DMS114 treated with DMSO at 0.1 percent for 48 hours (cell line): ENCODE measurements at regions not wholly inside any gene's neighbourhood (a gene's known extent, or its start where the extent isn't known, plus 50 kb on each side); places are given as distances from the start of the nearest gene placed in this dataset.
A peak's percentile ranks its signal among the peaks of the same experiment; 100 is the strongest.

ENCODE experiments used
- DNase-seq: peaks from one replicate; lab custom pipeline; 2025; ENCODE audit not compliant: unreplicated experiment; lab: John Stamatoyannopoulos, UW

- no peak for DNase-seq
Measured at GRCh38 chr1:80751204-80751603, 1049.5 kb upstream of the ADGRL2 start.

GRCh38 chr1:80731241-80731894 is 1069.4 kb upstream of the ADGRL2 start:
- no peak for DNase-seq

DNA sequence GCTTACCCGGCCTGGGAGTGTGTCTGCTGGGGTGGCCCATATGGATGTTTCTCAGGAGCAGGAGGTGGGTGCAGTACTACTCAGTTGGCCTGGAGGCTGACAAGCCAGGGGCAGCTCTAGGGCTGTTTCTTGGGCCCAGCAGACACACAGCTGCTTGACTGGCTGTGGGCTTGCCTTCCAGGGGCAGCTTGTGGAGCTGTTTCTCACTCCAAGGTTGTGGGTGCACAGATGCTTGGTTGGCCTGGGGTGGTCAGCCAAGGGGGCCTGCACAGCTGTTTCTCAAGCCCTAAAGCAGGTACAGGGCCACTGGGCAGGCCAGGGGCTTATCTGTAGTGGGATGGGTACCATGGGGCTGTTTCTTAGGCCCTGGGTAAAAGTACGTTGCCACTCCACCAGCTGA is 1078.1 kb upstream of the ADGRL2 start:
- no peak for DNase-seq

DNA sequence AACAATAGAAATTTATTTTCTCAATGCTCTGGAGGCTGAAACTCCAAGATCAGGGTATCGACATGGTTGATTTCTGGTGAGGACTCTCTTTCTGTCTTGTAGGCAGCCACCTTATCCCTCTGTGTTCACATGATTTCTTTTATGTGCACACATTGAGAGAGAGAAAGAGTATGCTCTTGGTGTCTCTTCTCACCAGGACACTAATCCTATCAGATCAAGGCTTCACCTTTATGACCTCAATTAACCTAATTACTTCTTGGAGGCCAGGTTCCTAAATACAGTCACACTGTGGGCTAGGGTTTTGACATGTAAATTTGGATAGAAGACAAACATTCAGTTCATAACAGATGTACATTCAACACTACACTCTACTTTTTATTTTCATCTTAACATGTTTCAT is 1094.2 kb upstream of the ADGRL2 start:
- DNase-seq: no peak

DNA sequence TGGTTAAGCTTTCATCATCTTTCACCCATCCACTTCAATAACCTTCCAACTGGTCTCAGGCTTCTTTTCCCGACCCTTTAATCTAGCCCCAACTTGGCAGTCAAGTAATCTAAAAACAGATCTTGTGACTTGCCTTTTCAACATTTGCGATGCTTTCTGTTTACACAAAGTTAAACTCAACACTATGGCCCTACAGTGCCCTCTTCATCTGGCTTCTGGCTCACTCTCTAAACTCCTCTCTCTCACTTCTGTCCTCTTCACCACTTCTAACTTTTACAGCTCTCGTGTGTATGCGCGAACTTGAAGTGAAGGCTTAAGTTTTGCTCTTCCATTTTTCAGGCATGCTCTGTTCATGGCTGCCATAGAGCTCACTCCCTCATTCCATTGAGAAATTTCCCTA is 1122.3 kb upstream of the ADGRL2 start:
- peak; percentile 70 for DNase-seq

- peak; percentile 83 for DNase-seq
Measured at GRCh38 chr1:80675454-80675853, 1125.3 kb upstream of the ADGRL2 start.

DNA sequence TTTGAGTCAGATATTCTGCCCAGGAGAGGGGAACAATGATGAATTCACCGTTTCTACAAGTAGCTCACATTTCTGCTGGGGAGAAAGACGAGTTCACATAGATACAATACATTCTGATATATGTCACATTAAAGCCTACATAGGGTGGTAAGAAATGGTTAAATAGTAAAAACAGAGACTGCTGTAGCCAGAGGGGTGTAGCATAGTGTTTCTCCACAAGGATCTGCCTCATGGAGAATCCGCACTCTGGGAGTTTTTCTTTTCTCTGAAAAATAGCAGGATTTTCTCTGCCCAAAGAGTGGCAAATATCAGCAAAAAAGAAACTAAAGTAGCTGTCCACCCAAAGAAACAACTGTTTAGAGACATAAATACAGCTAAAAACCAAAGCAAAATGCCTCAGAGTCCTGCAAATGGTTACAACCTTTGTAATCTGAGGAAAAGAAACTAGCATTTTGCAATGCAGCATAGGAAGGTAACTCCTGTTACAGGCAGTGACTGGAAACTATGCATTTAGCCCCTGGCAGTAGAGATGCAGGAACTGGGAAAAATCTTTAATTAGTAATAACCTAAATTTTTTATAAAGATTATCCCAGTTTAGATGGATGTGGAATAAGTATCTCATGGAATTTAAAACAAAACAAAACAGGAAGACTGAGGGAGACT is 1126.7 kb upstream of the ADGRL2 start:
- DNase-seq: peak; percentile 97

DNA sequence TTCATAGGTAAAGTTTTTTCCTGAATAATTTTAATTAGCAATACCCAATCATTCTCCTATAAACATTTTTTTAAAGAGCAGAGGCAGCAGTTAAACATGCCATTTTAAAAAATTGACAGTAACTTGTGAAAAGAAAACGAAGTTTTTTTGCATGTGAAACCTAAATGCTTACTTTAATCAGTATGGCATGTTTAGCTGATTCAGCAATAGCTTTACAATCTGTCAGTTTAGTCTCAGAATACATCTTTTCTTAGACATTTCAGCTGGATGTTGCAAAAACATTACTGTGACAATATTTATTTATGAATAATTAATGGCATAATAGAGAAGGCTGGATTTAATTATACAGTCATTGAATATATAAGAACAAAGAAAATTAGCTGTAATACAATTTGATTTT is 1132.4 kb upstream of the ADGRL2 start:
- no peak for DNase-seq

- DNase-seq: peak; percentile 91
Measured at GRCh38 chr1:80666073-80666472, 1134.7 kb upstream of the ADGRL2 start.

DNA sequence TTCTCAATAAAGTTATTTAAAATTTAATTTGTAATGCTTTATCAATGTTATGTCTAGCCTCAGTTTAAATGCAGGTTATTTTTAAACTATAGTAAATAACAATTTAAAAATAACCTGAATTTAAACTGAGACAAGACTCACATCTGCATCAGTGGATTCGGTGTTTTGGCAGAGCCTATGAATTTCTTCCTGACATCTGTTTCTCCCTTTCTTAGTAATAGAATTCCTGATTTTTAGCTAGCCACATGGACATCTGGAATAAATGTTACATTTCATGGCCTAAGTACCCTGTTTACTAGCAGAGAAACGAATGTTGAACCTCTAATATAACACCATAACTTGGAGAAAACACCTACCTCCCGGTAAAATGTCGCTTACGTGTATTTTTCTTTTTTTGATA is 1141.6 kb upstream of the ADGRL2 start:
- DNase-seq: peak; percentile 92

DNA sequence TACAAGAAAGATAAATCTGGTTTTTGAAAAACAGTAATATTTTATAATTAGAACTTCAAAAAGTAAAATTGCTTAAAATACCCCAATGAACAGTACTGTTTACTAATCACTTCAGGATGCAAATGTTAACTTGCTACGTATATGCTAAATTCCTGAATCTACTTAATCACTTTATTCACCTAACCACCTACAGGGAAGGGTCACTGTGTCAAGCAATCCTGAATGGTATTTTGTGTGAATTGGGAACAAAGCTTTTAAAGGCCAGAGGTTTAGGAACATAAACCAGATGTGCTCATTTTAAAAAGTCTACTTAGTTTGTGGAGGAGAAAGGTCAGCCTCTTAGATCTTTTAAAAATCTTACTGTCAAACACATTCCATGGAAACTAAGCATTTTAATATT is 1143.0 kb upstream of the ADGRL2 start:
- peak; percentile 99 for DNase-seq

DNA sequence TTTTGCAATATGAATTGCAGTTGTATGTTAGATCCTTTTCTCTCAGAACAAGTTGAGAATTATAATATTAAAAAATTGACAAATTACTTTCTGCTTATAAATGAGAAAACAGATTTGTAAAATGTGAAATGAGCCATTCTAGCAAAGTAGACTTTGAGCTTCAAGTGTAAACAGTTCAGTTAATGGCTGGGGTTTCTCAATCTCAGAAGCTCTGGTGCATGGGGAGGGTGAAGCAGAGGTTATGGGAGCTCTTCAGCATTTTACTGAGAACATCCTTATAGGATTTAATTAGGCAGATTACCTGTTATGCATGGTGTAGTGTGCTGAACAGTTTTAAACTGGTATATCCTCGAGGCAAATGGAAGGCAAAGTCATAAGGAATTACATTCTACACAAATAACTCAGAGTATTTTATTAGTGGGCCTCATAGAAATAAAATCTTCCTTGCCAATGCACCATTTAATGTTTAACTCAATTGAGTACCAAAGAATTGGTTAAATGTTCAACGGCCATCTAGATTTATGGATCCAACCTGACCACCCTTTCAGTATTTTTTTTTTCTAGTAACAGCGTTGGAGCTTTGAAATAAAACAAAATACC is 1143.6 kb upstream of the ADGRL2 start:
- DNase-seq: peak; percentile 98

DNA sequence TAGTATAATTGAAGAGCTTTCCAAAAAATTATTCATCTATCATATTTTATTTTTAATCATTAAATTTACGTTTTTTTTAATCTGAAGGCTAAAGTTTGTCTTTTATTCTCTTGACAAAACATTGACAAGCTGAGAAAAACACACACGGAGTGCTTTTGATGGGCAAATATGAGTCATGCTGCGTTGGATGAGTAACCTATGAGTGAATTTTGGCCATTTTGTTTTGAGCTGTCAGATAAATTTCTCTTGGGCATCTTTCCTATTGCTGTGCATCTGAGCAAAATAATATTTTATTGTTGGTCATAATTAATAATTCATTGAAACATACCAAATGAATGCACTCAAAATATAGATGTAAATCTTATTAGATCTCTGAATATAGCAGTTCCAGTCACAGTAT is 1144.1 kb upstream of the ADGRL2 start:
- peak; percentile 82 for DNase-seq

- DNase-seq: peak; percentile 82
Measured at GRCh38 chr1:80656014-80656636, 1144.6 kb upstream of the ADGRL2 start.

GRCh38 chr1:80646053-80646452 is 1154.7 kb upstream of the ADGRL2 start:
- DNase-seq: no peak

GRCh38 chr1:80645621-80646020 is 1155.1 kb upstream of the ADGRL2 start:
- DNase-seq: no peak

GRCh38 chr1:80640978-80641377 is 1159.8 kb upstream of the ADGRL2 start:
- no peak for DNase-seq

- no peak for DNase-seq
Measured at GRCh38 chr1:80639777-80640533, 1160.8 kb upstream of the ADGRL2 start.

DNA sequence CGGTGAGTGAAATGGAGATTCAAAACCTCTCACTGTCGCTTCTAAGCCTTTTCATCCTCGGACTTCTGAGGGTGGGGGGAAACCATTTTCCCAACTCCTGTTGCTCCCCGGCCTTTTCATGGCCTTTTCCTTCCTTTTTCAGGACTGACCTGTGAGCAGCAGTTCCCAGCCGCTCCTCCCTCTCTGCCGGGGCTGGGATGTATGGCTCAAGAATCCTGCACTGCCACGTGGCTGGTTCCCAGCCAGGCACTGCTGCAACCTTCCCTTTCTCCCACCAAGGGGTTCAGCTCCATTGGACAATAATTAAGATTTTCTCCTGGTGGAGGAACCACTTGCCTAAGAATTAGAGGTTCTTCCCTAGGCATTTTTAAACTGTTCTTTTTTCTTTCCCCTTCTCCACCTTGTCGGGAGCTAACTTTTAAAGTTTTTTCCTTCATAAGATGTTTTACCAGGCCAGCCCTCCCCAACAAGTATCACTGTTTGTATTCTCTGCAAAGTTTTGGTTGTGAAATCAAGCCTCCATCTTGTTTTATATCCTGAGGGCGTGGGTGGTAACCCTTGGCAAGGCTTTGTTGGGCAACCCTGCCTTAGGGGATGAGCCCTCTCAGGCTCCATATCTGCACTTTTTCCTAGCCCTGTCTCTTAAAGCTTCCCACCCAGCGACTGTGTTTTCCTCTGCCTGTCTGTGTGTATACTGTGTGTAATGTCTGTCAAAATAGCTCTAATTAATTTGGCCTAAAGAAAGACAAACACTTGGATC is 1166.6 kb upstream of the ADGRL2 start:
- no peak for DNase-seq

- no peak for DNase-seq
Measured at GRCh38 chr1:80632284-80632683, 1168.5 kb upstream of the ADGRL2 start.
